Stimulated activated CD4-positive, alpha-beta T cell treated with anti-CD3 and anti-CD28 coated beads, Interleukin-1b, Interleukin-23, amount 100 ng/mL, for 48 hours (primary cell): ENCODE measurements at regions not wholly inside any gene's neighbourhood (a gene's known extent, or its start where the extent isn't known, plus 50 kb on each side); places are given as distances from the start of the nearest gene placed in this dataset.

Source experiments
- DNase-seq: peaks from one replicate; pipeline ENCODE4 v3.0.0-alpha.2; 2020

GRCh38 chr3:31357451-31357850, 175.3 kb upstream of the STT3B start:
- no peak for DNase-seq

GRCh38 chr3:31358473-31359070, 174.2 kb upstream of the STT3B start:
- DNase-seq: no peak

GRCh38 chr3:31361371-31362273, 171.1 kb upstream of the STT3B start:
- no peak for DNase-seq

- DNase-seq: no peak
These were observed 168.5 kb upstream of the STT3B start for GRCh38 chr3:31364188-31364587.

GRCh38 chr3:31364711-31365110, 168.0 kb upstream of the STT3B start:
- DNase-seq: no peak

- DNase-seq: no peak
These were observed 165.2 kb upstream of the STT3B start for GRCh38 chr3:31367518-31367917.

- no peak for DNase-seq
These were observed 162.9 kb upstream of the STT3B start for GRCh38 chr3:31369637-31370379.

- no peak for DNase-seq
These were observed 162.4 kb upstream of the STT3B start for GRCh38 chr3:31370380-31370666.

GRCh38 chr3:31370681-31371080, 162.0 kb upstream of the STT3B start:
- DNase-seq: no peak

GRCh38 chr3:31371484-31372177, 161.1 kb upstream of the STT3B start:
- no peak for DNase-seq

GRCh38 chr3:31373681-31374080, 159.0 kb upstream of the STT3B start:
- no peak for DNase-seq

- DNase-seq: peak; percentile 30
These were observed 155.6 kb upstream of the STT3B start for GRCh38 chr3:31377045-31377642.

GRCh38 chr3:31378231-31378630, 154.5 kb upstream of the STT3B start:
- DNase-seq: no peak

- no peak for DNase-seq
These were observed 153.1 kb upstream of the STT3B start for GRCh38 chr3:31379598-31379997.

- DNase-seq: no peak
These were observed 149.9 kb upstream of the STT3B start for GRCh38 chr3:31382856-31383255.

- DNase-seq: no peak
These were observed 148.6 kb upstream of the STT3B start for GRCh38 chr3:31384117-31384516.

- no peak for DNase-seq
These were observed 142.8 kb upstream of the STT3B start for GRCh38 chr3:31389939-31390338.

GRCh38 chr3:31390466-31390865, 142.3 kb upstream of the STT3B start:
- DNase-seq: no peak

- DNase-seq: no peak
These were observed 141.6 kb upstream of the STT3B start for GRCh38 chr3:31391150-31391549.

- DNase-seq: no peak
These were observed 140.2 kb upstream of the STT3B start for GRCh38 chr3:31392568-31392967.

- DNase-seq: no peak
These were observed 133.5 kb upstream of the STT3B start for GRCh38 chr3:31399271-31399670.

GRCh38 chr3:31402117-31402516, 130.6 kb upstream of the STT3B start:
- no peak for DNase-seq

GRCh38 chr3:31403197-31403596, 129.5 kb upstream of the STT3B start:
- no peak for DNase-seq
